HG03135 (cell line): ENCODE measurements at regions not wholly inside any gene's neighbourhood (a gene's known extent, or its start where the extent isn't known, plus 50 kb on each side); places are given as distances from the start of the nearest gene placed in this dataset.
"Not testable (repeated sequence)": the region's sequence is repeated elsewhere in the genome, so short reads cannot be mapped to it uniquely, and the experiment has no call there.

ENCODE experiments used
- ATAC-seq: cut with Tn5 transposase; IDR thresholded peaks from one replicate; pipeline ENCODE4 v1.9.1; 2021; ENCODE audit warnings: mild to moderate bottlenecking, moderate library complexity; ENCODE audit not compliant: unreplicated experiment

DNA sequence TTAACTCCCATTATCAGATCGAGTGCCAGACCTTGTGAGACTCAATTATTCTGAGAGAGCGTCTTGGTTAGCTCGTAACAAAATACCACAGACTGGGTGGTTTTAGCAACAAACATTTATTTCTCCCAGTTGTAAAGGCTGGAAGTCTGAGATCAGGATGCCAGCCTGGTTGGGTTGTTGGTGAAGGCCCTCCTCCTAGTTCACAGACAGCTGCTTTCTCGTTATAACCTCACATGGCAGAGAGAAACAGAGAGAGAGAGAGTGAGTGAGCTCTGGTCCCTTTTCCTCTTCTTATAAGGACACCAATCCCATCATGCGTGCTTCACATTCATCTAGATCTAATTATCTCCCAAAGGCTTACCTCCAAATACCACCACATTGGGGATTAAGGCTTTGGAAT lies 114.2 kb upstream of the SLC24A2 start:
- no peak for ATAC-seq

- ATAC-seq = no peak
Observed at GRCh38 chr9:19901586-19901985, 112.7 kb upstream of the SLC24A2 start.

DNA sequence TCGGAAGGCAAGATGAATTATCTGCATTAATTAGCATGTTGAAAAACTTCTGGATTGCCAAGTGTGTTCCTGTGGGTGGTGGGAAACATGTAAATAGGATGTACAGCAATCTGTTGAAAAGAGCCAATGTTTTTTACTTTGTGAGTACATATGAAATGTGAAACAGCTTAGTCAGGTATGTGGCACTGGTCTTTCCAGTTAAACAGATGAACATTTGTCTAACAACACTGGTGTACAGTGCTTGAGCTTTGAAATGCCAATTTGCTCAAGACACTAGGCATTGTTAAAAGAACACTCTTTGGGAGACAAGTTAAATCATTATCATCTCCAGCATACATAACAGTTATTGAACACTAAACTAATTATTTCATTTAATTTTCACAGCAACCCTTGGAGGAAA lies 107.3 kb upstream of the SLC24A2 start:
- ATAC-seq = no peak

- not testable (repeated sequence) for ATAC-seq
Observed at GRCh38 chr9:19895578-19895977, 106.7 kb upstream of the SLC24A2 start.

- ATAC-seq = no peak
Observed at GRCh38 chr9:19895006-19895405, 106.2 kb upstream of the SLC24A2 start.

GRCh38 chr9:19885608-19886007 lies 96.8 kb upstream of the SLC24A2 start:
- ATAC-seq = no peak

GRCh38 chr9:19879062-19879461 lies 90.2 kb upstream of the SLC24A2 start:
- no peak for ATAC-seq

DNA sequence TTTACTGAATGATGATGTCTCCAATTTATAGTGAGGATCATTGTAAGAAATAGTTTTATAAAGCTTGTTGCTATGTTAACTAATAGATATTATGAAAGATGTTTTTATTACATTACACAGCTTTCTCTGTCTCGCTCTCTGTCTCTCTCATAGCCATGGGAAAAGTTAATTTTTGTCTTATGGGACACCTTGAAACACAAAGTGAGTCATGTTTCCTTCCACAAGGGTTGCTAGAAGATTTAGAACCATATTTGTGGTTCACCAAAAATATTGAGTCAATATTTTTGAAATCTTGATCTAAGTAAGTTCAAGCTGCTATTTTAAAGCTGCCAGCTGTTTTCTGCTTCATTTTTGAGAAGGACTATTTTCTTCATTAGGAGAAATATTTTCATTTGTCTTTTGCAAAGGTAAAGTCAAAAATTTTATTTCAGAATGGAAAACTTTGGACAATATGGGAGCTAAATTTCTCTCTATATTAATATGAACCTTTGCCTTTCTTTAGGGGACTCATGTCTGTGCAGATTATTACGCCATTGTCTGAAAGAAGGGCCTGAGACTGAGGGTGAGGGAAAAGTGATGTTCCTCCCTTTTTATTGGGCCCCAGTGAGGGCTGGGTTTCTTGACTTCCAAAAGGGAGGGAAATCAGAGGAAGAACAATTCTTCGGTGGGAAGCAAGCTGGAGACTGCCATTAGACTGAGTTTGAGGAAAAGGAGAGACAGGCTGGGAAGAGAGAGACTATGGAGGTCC lies 87.9 kb upstream of the SLC24A2 start:
- no peak for ATAC-seq

DNA sequence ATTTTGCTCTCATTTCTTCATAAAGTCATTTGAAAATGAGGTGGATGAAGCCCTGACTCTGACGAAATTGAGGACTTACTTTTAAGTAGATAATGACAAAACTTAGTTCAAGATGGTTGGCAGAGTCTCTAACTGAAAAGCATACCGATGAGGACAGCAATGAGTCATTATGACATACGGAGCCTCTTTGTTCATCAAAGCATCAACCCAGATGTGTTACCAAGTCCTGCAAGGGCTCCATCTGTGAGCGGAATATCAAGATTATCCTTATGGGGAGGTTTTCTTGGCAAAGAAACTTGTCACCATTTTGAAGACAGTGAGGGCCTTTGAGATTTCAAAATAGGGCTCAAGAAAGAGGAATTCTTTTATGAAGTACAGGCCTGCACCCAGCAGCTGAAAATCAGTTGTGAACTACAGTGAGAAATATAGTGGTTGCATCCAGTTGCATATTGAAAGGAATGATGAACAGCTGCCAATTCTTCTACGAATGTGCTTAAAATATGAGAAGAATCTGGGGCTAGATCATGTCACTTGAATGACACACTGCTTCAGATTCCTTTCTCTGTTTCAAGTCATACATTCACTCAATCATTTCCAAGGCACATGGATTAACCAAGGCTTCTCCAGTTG lies 86.6 kb upstream of the SLC24A2 start:
- ATAC-seq = no peak

DNA sequence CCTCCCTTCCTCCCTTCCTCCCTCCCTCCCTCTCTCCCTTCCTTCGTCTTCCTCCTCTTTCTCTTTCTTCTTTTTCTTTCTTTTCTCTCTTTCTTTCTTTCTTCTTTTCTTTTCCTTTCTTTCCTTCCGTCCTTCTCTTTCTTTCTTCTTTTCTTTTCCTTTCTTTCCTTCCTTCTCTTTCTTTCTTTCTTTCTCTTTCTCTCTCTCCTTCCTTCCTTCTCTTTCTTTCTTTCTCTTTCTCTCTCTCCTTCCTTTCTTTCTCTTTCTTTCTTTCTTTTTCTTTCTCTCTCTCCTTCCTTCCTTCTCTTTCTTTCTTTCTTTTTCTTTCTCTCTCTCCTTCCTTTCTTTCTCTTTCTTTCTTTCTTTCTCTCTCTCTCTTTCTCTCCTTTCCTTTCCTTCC lies 84.4 kb upstream of the SLC24A2 start:
- ATAC-seq = not testable (repeated sequence)

GRCh38 chr9:19870988-19871387 lies 82.2 kb upstream of the SLC24A2 start:
- no peak for ATAC-seq

DNA sequence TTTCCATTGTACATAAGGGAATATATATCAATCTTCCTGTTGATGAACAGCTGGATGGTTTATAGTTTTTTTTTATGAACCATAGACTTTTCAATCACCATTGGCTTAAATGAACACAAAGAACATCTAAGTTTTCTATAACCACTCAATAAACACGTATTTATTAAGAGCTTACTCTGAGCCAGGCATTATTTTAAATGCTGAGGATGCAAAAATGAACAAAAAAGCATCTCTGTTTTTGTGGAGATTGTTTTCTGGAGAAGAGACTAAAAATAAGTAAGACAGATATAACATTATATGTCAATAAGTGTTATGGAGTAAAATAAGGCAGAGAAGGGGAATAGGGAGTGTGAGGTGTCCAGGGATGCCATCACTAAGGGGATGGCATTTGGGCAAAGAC lies 52.1 kb upstream of the SLC24A2 start:
- no peak for ATAC-seq
